NT2/D1 (cell line): ENCODE measurements at regions not wholly inside any gene's neighbourhood (a gene's known extent, or its start where the extent isn't known, plus 50 kb on each side); places are given as distances from the start of the nearest gene placed in this dataset.

Experiments used
- YY1 ChIP-seq: IDR thresholded peaks from 2 replicates; pipeline ENCODE4 v1.6.1; 2011; ENCODE audit not compliant: insufficient read length, insufficient read depth
- ZNF274 ChIP-seq: IDR thresholded peaks from 2 replicates; pipeline ENCODE4 v1.6.1; 2011; ENCODE audit warnings: mild to moderate bottlenecking, low read depth, low read length

GRCh38 chr5:152477536-152477935 is 72.5 kb upstream of the NMUR2 start:
- TF ChIP-seq YY1 (no peak), ZNF274 (no peak)
